ENCODE measurements at regions not wholly inside any gene's neighbourhood (a gene's known extent, or its start where the extent isn't known, plus 50 kb on each side); places are given as distances from the start of the nearest gene placed in this dataset.

DNA sequence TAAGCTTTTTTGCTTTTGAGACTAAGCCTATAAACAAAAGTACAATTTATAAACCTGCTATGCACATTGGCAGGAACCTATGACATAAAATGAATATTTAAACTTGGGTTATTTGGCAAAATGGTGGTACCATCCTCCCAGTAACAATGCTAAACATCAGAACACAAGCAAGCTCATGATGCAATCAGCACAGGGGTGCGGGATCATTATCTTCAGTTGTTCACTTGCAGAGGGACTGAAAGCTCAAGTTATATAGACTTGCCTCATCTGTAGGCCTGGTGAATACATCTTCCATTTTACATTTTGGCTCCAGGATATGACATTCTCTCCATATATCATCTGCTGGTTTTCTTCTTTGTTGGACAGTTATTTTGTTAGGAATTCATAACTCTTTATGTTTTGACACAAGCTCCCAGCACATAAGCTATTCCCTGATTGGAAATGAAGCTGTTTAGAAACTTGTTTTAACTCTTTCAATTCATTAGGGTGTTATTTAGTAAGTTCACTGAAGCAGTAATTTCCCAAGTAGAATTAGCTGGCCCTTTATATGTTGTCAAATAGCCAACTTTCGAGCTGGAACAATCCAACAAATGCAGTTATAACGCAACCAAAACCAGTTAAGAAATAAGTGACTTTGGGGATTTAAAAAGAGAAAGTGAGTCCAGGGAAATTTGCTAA lies 124.7 kb upstream of the LIFR start:
- BruUV-seq (replicated peaks) = no TSS peak
- no peak for DNase-seq (ENCODE audit: low spot score)
- no peak overlapping the region for H3K4me3 ChIP-seq (replicated peaks in 1 of 3; ENCODE audit: insufficient read depth in 1 of 3, low read depth in 2 of 3, low read length in 3 of 3)
- H3K9me3 ChIP-seq (ENCODE audit: low read length) = no peaks in the 10 kb centered on the region
- no peak overlapping the region for H2AFZ ChIP-seq (ENCODE audit: low read length)
- ChIA-PET POLR2A (no interaction called here), CTCF (ENCODE audit: low intra/inter-chr PET ratio, low total read pairs) (no interaction called here)
- peaks cover 0 to 6% of the 10 kb centered on the region in 2 experiments; a peak in 2 of 5 replicates for H3K27me3 ChIP-seq (ENCODE audit: control insufficient read depth in 1 of 2, insufficient read depth in 2 of 2, low read length in 2 of 2)
- no peaks in the 10 kb centered on the region for H3K79me2 ChIP-seq (ENCODE audit: insufficient read depth, low read length)
- intact Hi-C loops (cut with micrococcal nuclease; ENCODE audit: unreplicated experiment) (no loop called here), in situ Hi-C loops (cut with HindIII; ENCODE audit: extremely low pct_ligation_motif_present, low pct_unique_long_range_greater_than_20kb) (no loop called here)
- no peak overlapping the region for H3K4me2 ChIP-seq (ENCODE audit: low read depth, low read length)
- no peak overlapping the region for H3K9ac ChIP-seq (ENCODE audit: insufficient read depth, low read depth, low read length)
- no peaks in the 10 kb centered on the region for H3K36me3 ChIP-seq (replicated peaks in 1 of 2; ENCODE audit: control insufficient read depth in 1 of 2, insufficient read depth in 2 of 2, low read length in 2 of 2)
- FAIRE-seq = no peak
- no peaks in the 10 kb centered on the region for H4K20me1 ChIP-seq (ENCODE audit: insufficient read depth, low read length)
- WGBS (ENCODE audit: low lambda C conversion rate) = 26% methylated on average over 3 of the region's 3 CpGs
- no peaks in the 10 kb centered on the region for H3K4me1 ChIP-seq (ENCODE audit: insufficient read depth, low read length)
- no peak for ATAC-seq
- no peak overlapping the region for H3K27ac ChIP-seq (ENCODE audit: extremely low read length, insufficient read depth, low read length)
- TF ChIP-seq ZNF746 (CRISPR knock-in tag; IDR thresholded peaks at IDR 0.05) (no peak), NFE2L1 (CRISPR knock-in tag; IDR thresholded peaks at IDR 0.05; ENCODE audit: borderline replicate concordance) (no peak), IRX3 (CRISPR knock-in tag; IDR thresholded peaks at IDR 0.05; ENCODE audit: borderline replicate concordance, low read depth) (no peak), AGO1 (IDR thresholded peaks at IDR 0.05; ENCODE audit: low read depth, low read length, poor library complexity, severe bottlenecking) (no peak), SIX1 (CRISPR knock-in tag; IDR thresholded peaks at IDR 0.05; ENCODE audit: borderline replicate concordance) (no peak), ZNF607 (CRISPR knock-in tag; IDR thresholded peaks at IDR 0.05; ENCODE audit: borderline replicate concordance) (no peak), SMARCE1 (IDR thresholded peaks at IDR 0.05; ENCODE audit: borderline replicate concordance) (no peak), ZBTB7B (CRISPR knock-in tag; IDR thresholded peaks at IDR 0.05) (no peak), ZNF382 (CRISPR knock-in tag; IDR thresholded peaks at IDR 0.05; ENCODE audit: borderline replicate concordance) (no peak), ZNF879 (CRISPR knock-in tag; IDR thresholded peaks at IDR 0.05) (no peak), SMC3 (IDR thresholded peaks at IDR 0.05; ENCODE audit: low read length) (no peak), ZNF550 (CRISPR knock-in tag; IDR thresholded peaks at IDR 0.05; ENCODE audit: borderline replicate concordance) (no peak)
- TF ChIP-seq, protein P1, sequence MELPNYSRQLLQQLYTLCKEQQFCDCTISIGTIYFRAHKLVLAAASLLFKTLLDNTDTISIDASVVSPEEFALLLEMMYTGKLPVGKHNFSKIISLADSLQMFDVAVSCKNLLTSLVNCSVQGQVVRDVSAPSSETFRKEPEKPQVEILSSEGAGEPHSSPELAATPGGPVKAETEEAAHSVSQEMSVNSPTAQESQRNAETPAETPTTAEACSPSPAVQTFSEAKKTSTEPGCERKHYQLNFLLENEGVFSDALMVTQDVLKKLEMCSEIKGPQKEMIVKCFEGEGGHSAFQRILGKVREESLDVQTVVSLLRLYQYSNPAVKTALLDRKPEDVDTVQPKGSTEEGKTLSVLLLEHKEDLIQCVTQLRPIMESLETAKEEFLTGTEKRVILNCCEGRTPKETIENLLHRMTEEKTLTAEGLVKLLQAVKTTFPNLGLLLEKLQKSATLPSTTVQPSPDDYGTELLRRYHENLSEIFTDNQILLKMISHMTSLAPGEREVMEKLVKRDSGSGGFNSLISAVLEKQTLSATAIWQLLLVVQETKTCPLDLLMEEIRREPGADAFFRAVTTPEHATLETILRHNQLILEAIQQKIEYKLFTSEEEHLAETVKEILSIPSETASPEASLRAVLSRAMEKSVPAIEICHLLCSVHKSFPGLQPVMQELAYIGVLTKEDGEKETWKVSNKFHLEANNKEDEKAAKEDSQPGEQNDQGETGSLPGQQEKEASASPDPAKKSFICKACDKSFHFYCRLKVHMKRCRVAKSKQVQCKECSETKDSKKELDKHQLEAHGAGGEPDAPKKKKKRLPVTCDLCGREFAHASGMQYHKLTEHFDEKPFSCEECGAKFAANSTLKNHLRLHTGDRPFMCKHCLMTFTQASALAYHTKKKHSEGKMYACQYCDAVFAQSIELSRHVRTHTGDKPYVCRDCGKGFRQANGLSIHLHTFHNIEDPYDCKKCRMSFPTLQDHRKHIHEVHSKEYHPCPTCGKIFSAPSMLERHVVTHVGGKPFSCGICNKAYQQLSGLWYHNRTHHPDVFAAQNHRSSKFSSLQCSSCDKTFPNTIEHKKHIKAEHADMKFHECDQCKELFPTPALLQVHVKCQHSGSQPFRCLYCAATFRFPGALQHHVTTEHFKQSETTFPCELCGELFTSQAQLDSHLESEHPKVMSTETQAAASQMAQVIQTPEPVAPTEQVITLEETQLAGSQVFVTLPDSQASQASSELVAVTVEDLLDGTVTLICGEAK (IDR thresholded peaks at IDR 0.05) = no peak
- TF ChIP-seq, protein P1 (CRISPR knock-in tag; IDR thresholded peaks at IDR 0.05) = no peak
- TF ChIP-seq, protein P2, sequence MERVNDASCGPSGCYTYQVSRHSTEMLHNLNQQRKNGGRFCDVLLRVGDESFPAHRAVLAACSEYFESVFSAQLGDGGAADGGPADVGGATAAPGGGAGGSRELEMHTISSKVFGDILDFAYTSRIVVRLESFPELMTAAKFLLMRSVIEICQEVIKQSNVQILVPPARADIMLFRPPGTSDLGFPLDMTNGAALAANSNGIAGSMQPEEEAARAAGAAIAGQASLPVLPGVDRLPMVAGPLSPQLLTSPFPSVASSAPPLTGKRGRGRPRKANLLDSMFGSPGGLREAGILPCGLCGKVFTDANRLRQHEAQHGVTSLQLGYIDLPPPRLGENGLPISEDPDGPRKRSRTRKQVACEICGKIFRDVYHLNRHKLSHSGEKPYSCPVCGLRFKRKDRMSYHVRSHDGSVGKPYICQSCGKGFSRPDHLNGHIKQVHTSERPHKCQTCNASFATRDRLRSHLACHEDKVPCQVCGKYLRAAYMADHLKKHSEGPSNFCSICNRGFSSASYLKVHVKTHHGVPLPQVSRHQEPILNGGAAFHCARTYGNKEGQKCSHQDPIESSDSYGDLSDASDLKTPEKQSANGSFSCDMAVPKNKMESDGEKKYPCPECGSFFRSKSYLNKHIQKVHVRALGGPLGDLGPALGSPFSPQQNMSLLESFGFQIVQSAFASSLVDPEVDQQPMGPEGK (CRISPR knock-in tag; IDR thresholded peaks at IDR 0.05) = no peak
